Adipocyte (in vitro differentiated cells): ENCODE measurements at regions not wholly inside any gene's neighbourhood (a gene's known extent, or its start where the extent isn't known, plus 50 kb on each side); places are given as distances from the start of the nearest gene placed in this dataset.
A peak's percentile ranks its signal among the peaks of the same experiment; 100 is the strongest.
"Not testable (repeated sequence)": the region's sequence is repeated elsewhere in the genome, so short reads cannot be mapped to it uniquely, and the experiment has no call there.

Experiments used
- DNase-seq: peaks from one replicate; pipeline ENCODE4 v3.0.0-alpha.2; 2015; ENCODE audit warnings: low read depth
- H3K27me3 ChIP-seq: replicated peaks from 2 replicates; pipeline ENCODE4 v1.7.0; 2013; ENCODE audit warnings: mild to moderate bottlenecking, low read length, moderate library complexity; ENCODE audit not compliant: control insufficient read depth, insufficient read depth
- H3K36me3 ChIP-seq: 2 replicates; pipeline ENCODE4 v1.7.0; 2013; ENCODE audit warnings: low read length, mild to moderate bottlenecking, moderate library complexity; ENCODE audit not compliant: control insufficient read depth, insufficient read depth, severe bottlenecking
- H3K4me1 ChIP-seq: 2 replicates; pipeline ENCODE4 v1.7.0; 2013; ENCODE audit warnings: mild to moderate bottlenecking, low read length, moderate library complexity; ENCODE audit not compliant: control insufficient read depth, insufficient read depth
- H3K4me3 ChIP-seq: 2 replicates; pipeline ENCODE4 v1.7.0; 2013; ENCODE audit warnings: mild to moderate bottlenecking, low read length, moderate library complexity
- H3K9ac ChIP-seq: 2 replicates; pipeline ENCODE4 v1.7.0; 2013; ENCODE audit warnings: mild to moderate bottlenecking, low read length, moderate library complexity
- H3K9me3 ChIP-seq: 2 replicates; pipeline ENCODE4 v1.7.0; 2013; ENCODE audit warnings: mild to moderate bottlenecking, low read length, moderate library complexity; ENCODE audit not compliant: control insufficient read depth

DNA sequence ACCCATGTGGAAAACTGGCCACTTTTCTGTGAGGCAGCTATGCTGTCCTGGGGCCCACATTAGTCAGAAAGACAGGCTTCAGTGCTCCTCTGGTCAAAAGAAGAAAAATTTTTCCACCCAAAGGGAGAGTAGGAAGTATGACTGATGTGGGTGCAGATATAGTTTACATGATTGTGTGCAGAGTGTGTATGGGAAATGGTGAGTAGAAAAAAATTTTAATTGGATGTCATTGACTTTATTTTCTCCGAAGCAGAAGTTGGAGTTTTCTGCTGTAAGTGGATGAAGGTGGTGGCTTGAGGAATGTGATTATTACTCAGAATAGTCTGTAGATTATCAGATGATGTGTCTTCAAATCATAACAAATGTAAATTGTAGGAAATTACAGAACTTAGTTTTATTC lies 241.5 kb upstream of the IGFBP7 start:
- DNase-seq: no peak
- Histone ChIP-seq H3K4me1 (no peaks in the 10 kb centered on the region), H3K9ac (no peak overlapping the region), H3K36me3 (no peaks in the 10 kb centered on the region), H3K4me3 (no peak overlapping the region), H3K9me3 (no peaks in the 10 kb centered on the region), H3K27me3 (no peaks in the 10 kb centered on the region)

DNA sequence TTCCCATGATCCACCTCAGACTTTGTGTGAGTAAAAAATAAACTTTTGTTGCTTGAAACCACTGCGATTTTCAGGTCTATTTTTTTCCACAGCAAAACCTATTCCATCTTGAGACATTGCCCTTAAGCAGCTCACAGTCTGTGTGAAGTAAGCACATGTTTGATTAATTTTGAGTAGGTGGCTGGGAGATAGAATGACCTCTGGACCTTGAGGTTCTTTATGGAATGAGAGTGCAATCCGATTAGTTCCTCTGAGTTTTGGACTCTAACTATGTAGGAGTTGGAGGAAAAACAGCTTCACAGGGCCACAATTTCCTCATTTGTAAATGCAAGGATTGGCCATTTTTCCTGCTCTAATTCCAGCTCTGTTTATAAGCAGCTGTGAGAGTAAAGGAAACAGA lies 234.1 kb upstream of the IGFBP7 start:
- H3K9ac ChIP-seq: no peak overlapping the region
- DNase-seq: no peak
- no peaks in the 10 kb centered on the region for H3K9me3 ChIP-seq
- no peaks in the 10 kb centered on the region for H3K27me3 ChIP-seq
- H3K36me3 ChIP-seq: no peaks in the 10 kb centered on the region
- H3K4me3 ChIP-seq: no peak overlapping the region
- H3K4me1 ChIP-seq: peaks cover 22% of the 10 kb centered on the region

DNA sequence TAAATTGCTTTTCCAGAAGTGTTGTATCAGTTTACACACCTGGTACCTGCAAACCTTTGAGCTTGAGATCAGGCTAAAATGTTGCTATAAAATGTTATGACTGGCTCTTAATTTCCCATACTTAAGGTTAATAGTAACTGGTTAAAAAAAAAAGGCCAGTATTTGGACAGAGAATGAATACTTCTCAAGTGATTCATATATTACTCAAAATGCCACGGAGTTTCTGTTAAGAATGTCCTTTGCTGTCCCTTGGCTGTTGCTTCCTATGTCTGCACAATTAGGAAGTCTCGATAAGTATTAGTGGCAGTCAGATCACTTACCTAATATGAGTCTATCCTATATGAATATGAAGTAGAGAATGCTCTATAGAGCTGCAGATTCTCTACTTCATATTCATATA lies 232.2 kb upstream of the IGFBP7 start:
- Histone ChIP-seq H3K4me3 (peak overlapping the region; percentile 46), H3K36me3 (no peaks in the 10 kb centered on the region), H3K27me3 (no peaks in the 10 kb centered on the region), H3K4me1 (peaks cover 22% of the 10 kb centered on the region), H3K9ac (no peak overlapping the region), H3K9me3 (no peaks in the 10 kb centered on the region)
- peak; percentile 74 for DNase-seq

DNA sequence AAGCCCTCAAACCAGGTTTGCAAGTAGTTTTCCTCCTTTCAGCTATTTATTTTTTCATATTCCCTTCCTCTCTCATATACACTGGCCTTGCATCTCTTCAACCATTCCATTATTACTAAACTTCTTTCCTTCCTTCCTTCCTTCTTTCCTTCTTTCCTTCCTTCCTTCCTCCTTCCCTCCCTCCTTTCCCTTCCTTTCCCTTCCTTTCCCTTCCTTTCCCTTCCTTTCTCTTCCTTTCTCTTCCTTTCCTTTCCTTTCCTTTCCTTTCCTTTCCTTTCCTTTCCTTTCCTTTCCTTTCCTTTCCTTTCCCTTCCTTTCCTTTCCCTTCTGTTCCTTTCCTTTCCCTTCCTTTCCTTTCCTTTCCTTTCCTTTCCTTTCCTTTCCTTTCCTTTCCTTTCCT lies 228.7 kb upstream of the IGFBP7 start:
- H3K27me3 ChIP-seq, DNase-seq, H3K36me3 ChIP-seq, H3K4me3 ChIP-seq, H3K9ac ChIP-seq, H3K9me3 ChIP-seq: not testable (repeated sequence)
- peaks cover 15% of the 10 kb centered on the region for H3K4me1 ChIP-seq

DNA sequence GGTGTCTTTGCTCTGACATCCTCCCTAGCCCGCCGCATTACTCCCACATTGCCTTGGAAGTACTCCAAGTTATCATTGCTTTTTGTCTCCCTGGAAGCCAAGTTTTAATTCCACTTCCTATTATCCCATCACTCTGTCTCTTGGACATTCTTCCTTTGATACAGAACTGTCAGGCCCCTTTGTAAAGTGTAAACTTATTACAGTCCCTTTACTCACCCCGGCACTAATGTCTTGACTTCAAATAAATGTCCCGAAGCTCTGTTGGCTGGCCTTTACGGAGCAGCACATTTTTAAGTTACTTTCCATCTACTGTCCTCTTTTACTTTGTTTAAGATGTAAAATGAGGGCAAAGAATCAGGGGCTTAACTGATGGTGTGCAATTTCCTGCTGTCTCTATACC lies 223.5 kb upstream of the IGFBP7 start:
- no peak for DNase-seq
- H3K9me3 ChIP-seq: no peaks in the 10 kb centered on the region
- H3K36me3 ChIP-seq: no peaks in the 10 kb centered on the region
- no peaks in the 10 kb centered on the region for H3K4me1 ChIP-seq
- H3K9ac ChIP-seq: no peak overlapping the region
- H3K4me3 ChIP-seq: no peak overlapping the region
- peaks cover 9% of the 10 kb centered on the region for H3K27me3 ChIP-seq

DNA sequence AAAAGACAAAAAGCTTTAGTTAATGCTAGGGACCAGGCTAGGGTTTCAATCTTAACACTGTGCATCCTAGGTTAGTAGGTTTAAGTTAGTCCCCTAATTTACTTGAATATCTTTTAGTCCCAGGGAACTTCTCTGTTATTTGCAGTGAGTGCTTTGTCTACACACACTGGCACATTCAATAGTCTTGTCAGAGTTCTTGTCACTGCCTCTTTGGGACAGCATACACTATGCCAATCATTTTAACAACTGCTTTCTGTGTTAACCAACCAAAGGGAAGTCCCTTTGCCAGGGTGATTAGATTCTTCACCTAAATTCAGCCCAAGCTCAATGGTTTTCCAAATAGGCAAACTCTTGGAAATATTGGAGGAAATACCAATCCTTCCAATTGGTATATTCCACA lies 221.8 kb upstream of the IGFBP7 start:
- peaks cover 9% of the 10 kb centered on the region for H3K27me3 ChIP-seq
- H3K4me1 ChIP-seq: no peaks in the 10 kb centered on the region
- no peaks in the 10 kb centered on the region for H3K36me3 ChIP-seq
- no peak overlapping the region for H3K9ac ChIP-seq
- no peak overlapping the region for H3K4me3 ChIP-seq
- H3K9me3 ChIP-seq: no peaks in the 10 kb centered on the region
- DNase-seq: no peak

DNA sequence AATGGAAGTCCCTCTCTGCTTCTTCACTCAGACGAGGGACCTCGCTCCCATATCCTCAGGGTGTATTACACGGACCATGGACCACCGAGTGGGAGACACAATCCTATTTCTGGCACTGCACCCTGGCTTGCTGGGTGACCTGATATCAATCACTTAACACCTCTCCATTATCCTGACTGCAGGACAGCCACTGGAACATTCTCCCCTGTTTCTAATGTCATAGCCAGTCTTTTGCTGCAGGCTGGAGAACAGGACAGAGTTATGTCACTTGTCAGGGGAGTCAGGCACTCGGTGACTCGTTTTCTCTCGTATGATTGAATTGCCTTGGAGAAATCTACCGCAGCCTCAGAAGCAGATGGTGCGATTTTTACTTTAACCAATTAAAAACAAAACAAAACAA lies 219.1 kb upstream of the IGFBP7 start:
- Histone ChIP-seq H3K4me3 (no peak overlapping the region), H3K36me3 (no peaks in the 10 kb centered on the region), H3K4me1 (no peaks in the 10 kb centered on the region), H3K27me3 (peaks cover 21% of the 10 kb centered on the region), H3K9ac (no peak overlapping the region), H3K9me3 (no peaks in the 10 kb centered on the region)
- DNase-seq: no peak

DNA sequence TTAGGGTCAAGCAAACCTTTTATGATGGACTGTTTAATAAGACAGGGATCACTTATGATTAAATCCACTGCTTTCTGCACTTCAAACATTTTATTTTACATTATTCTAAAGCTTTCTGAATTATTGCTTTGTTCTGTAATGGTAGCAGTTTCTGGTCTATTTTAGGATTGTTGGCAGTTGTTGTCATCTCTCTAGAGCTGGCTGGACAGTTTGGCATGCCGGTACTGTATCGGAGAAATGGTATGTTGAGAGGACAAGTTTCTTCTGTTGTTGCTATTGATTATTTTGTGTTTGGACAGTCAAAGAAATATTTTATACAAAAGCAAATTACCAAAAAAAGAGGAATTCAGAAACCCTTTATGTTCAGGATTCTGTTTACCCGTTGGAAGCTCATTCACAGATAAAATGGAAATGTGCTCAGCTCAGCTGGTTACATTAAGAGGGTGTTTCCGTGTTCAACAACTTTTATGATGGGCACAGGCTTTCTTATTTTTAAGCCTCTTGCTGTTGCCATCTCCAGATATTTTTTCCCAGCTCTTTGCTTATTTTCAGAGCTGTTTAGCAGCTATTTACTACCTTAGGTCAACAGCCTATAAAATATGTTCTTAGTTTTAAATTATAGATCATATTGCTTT lies 214.6 kb upstream of the IGFBP7 start:
- H3K4me1 ChIP-seq: peaks cover 2% of the 10 kb centered on the region
- no peaks in the 10 kb centered on the region for H3K9me3 ChIP-seq
- H3K9ac ChIP-seq: no peak overlapping the region
- no peak overlapping the region for H3K4me3 ChIP-seq
- H3K27me3 ChIP-seq: peaks cover 14% of the 10 kb centered on the region
- no peaks in the 10 kb centered on the region for H3K36me3 ChIP-seq
- no peak for DNase-seq

DNA sequence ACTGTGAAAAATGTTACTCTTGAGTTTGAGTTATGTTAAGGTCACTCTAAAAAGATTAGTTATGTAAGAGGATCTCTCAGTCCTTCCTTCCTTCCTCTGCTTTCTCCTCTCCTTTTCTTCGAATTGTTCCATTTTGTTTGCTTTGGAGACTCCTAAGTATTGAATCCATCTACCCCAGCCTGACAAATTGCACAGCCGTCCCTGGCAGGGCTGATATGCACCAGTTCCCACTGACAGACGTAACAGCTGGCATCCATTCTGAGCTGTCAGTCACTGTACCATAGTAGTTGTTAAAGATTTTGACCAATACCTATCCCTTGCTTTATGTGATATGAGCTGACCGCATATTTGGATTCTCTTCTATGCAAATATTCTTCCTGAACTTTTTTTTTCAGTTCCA lies 210.7 kb upstream of the IGFBP7 start:
- peak; percentile 24 for DNase-seq
- Histone ChIP-seq H3K9ac (no peak overlapping the region), H3K9me3 (no peaks in the 10 kb centered on the region), H3K4me1 (peaks cover 3% of the 10 kb centered on the region), H3K36me3 (no peaks in the 10 kb centered on the region), H3K27me3 (peaks cover 6% of the 10 kb centered on the region), H3K4me3 (no peak overlapping the region)

DNA sequence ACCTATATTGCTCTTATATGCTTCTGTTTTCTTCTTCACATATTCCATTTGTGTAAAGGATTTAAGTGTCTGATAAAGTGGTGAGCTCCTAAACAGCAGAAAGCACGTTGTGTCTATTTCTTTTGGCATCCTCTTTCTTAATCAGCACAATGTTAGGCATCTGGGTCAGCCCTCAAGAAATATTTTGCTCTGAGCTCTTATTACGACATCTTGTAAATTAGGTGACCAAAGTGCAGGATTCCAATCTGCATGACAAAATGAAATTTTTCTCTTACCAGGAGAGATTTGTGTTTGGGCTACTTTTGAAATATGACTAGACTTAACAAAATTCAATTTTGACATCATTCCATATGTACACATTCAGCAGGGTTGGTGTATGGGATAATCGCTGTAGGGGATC lies 210.0 kb upstream of the IGFBP7 start:
- Histone ChIP-seq H3K4me1 (peaks cover 3% of the 10 kb centered on the region), H3K4me3 (no peak overlapping the region)
- peak; percentile 82 for DNase-seq

DNA sequence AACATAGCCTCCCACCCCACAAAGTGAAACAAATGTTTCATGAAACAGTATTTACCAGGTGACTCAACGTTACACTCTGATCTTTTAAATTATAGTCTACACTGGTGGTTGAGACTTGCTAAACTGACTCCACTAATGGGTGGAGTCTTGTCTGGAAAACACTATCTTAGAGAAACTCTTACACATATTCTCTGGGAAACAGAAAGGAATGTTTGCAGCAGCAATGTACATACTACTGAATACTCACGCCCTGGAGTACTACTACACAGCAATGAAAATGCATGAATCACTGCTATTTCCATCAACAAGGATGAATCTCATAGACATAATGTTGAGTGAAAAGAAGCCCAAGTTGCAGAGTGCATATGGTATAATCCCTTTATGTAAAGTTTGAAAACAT lies 208.5 kb upstream of the IGFBP7 start:
- Histone ChIP-seq H3K27me3 (peaks cover 4% of the 10 kb centered on the region), H3K9me3 (no peaks in the 10 kb centered on the region), H3K4me3 (no peak overlapping the region), H3K36me3 (no peaks in the 10 kb centered on the region), H3K9ac (no peak overlapping the region), H3K4me1 (peaks cover 3% of the 10 kb centered on the region)
- DNase-seq: peak; percentile 44

More for the DNA sequence above, 210.0 kb upstream of the IGFBP7 start:
- Histone ChIP-seq H3K36me3 (no peaks in the 10 kb centered on the region), H3K9ac (no peak overlapping the region), H3K9me3 (no peaks in the 10 kb centered on the region), H3K27me3 (peaks cover under 1% of the 10 kb centered on the region)

DNA sequence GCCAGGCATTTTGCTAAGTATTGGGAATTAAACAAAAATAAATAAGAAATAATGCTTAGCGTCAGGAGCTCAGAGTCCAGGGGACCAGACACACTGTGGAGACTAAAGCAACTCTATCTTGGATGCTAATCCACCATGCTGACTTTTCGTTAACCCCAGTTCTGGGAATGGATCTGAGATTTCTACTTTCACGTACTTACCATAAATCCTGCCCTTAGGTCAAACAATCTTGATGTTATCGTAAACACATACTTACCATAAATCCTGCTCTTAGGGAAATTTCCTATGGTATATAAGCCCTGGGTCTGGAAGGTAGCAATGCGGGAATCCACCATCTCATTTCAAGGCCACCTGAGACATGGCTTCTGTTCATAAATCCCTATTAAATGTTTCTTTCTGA lies 204.5 kb upstream of the IGFBP7 start:
- Histone ChIP-seq H3K36me3 (no peaks in the 10 kb centered on the region), H3K27me3 (peaks cover 7% of the 10 kb centered on the region), H3K4me1 (no peaks in the 10 kb centered on the region), H3K9me3 (no peaks in the 10 kb centered on the region), H3K4me3 (no peak overlapping the region), H3K9ac (no peak overlapping the region)
- DNase-seq: no peak
